ENCODE measurements at regions not wholly inside any gene's neighbourhood (a gene's known extent, or its start where the extent isn't known, plus 50 kb on each side); places are given as distances from the start of the nearest gene placed in this dataset.

GRCh38 chr7:113010377-113010776 is 76.2 kb downstream of the GPR85 start:
- Mint-ChIP-seq H3K4me1 (ENCODE audit: low read depth) (peaks cover 17% of the 10 kb centered on the region), H3K36me3 (ENCODE audit: low read depth) (peaks cover 20% of the 10 kb centered on the region)

DNA sequence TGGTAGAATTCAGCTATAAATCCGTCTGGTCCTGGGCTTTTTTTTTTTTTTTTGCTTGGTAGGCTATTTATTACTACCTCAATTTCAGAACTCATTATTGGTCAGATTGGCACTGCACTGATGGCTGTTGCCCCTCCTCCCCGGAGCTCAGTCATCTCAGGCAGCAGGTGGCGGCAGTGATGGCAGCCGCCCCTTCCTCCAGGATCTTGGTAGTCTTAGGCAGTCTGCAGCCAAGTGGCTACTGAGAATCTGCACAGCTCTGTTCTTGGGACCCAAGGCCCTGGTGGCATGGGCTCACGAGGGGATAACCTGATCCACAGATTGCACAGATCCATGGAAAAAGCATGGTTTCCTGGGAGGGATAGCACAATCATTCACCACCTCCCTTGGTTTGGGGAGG is 77.9 kb downstream of the GPR85 start:
- Mint-ChIP-seq H3K4me1 (ENCODE audit: low read depth) (peaks cover 11% of the 10 kb centered on the region), H3K27me3 (ENCODE audit: insufficient read depth) (peaks cover 5% of the 10 kb centered on the region; the same call in 1 of the 2 replicates), H3K9me3 (peaks cover 17% of the 10 kb centered on the region), H3K4me3 (no peak overlapping the region; the same call in 1 of the 2 replicates), H3K36me3 (ENCODE audit: low read depth) (peaks cover 20% of the 10 kb centered on the region), H3K27ac (no peak overlapping the region)
- TF ChIP-seq CTCF (IDR thresholded peaks at IDR 0.05), result no peak
- DNase-seq, result no peak

More at GRCh38 chr7:113010377-113010776, 76.2 kb downstream of the GPR85 start:
- no peak overlapping the region for H3K4me3 Mint-ChIP-seq
- peaks cover 17% of the 10 kb centered on the region for H3K9me3 Mint-ChIP-seq
- H3K27ac Mint-ChIP-seq, result no peak overlapping the region
- peaks cover 1% of the 10 kb centered on the region; the same call in 1 of the 2 replicates for H3K27me3 Mint-ChIP-seq (ENCODE audit: insufficient read depth)
- no peak for TF ChIP-seq CTCF (IDR thresholded peaks at IDR 0.05)
- no peak for DNase-seq

DNA sequence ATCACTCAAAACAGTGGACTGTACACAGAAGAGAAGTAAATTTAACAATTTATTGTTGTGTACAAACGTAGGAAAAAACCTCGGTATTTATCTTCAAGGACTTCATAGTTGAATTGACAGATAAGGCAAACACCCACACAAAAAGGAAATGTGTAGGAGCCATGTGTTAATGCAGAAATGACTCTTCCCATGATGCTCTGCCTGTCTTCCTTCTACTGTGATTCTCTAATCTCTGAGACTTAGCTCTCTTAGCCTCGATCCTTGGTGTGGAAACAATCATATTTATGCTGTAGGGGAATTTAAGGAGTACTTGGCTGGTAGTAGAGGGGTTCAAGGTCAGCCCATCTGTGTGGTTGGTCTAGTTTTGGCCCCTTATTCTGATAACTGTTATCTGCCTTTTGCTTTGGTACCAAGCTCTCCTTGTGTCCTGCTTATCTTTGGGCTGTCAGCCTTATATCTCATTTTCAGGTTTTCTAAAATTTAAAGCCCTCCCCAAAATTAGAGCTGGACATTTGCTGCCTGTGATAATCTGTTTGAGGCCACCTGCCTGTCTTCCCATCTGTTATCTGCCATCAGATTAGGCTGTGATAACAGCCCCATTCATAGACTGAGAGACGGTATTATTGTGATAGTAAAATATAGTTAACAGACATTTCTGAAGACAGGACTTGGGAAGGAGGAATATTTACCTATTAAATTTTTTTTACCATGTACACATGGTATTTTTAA is 81.7 kb downstream of the GPR85 start:
- peaks cover 11% of the 10 kb centered on the region for H3K4me1 Mint-ChIP-seq (ENCODE audit: low read depth)
- no peak overlapping the region for H3K4me3 Mint-ChIP-seq
- no peak overlapping the region for H3K27ac Mint-ChIP-seq
- DNase-seq, result no peak
- H3K27me3 Mint-ChIP-seq (ENCODE audit: insufficient read depth), result peaks cover 4% of the 10 kb centered on the region; the same call in 1 of the 2 replicates
- H3K36me3 Mint-ChIP-seq (ENCODE audit: low read depth), result peaks cover 6% of the 10 kb centered on the region; the same call in 1 of the 2 replicates
- H3K9me3 Mint-ChIP-seq, result peaks cover 4% of the 10 kb centered on the region; the same call in 1 of the 2 replicates
- TF ChIP-seq CTCF (IDR thresholded peaks at IDR 0.05), result no peak

GRCh38 chr7:113000316-113001020 is 86.2 kb downstream of the GPR85 start:
- peaks cover 29% of the 10 kb centered on the region for H3K4me1 Mint-ChIP-seq (ENCODE audit: low read depth)
- peaks cover 4% of the 10 kb centered on the region; the same call in 1 of the 2 replicates for H3K27me3 Mint-ChIP-seq (ENCODE audit: insufficient read depth)
- TF ChIP-seq CTCF (IDR thresholded peaks at IDR 0.05), result no peak
- H3K9me3 Mint-ChIP-seq, result no peaks in the 10 kb centered on the region
- DNase-seq, result no peak
- H3K27ac Mint-ChIP-seq, result no peak overlapping the region
- H3K36me3 Mint-ChIP-seq (ENCODE audit: low read depth), result peaks cover 6% of the 10 kb centered on the region; the same call in 1 of the 2 replicates
- no peak overlapping the region for H3K4me3 Mint-ChIP-seq

DNA sequence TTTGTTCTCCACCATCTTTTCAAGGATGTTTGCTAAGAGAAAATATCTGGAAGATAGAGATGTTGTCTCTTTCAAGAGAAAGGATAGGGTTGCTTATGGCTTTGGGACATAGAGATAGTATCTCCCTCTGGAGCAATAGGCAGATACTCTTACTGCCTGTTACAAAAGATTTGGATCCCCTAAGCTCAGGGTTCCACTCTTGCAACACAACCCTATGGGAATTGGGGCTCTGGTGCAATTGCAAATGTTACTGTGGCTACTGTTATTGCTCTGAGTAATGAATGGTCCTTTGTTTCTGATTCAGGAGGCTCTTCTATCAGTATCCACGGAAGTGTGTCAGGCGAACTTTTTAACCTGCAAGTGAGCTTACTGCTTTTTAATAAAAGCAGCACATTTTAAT is 88.8 kb downstream of the GPR85 start:
- no peak overlapping the region for H3K4me3 Mint-ChIP-seq
- DNase-seq, result no peak
- H3K27me3 Mint-ChIP-seq (ENCODE audit: insufficient read depth), result no peaks in the 10 kb centered on the region
- no peak overlapping the region for H3K27ac Mint-ChIP-seq
- H3K9me3 Mint-ChIP-seq, result no peaks in the 10 kb centered on the region
- no peak for TF ChIP-seq CTCF (IDR thresholded peaks at IDR 0.05)
- peaks cover 43% of the 10 kb centered on the region for H3K4me1 Mint-ChIP-seq (ENCODE audit: low read depth)
- H3K36me3 Mint-ChIP-seq (ENCODE audit: low read depth), result peaks cover 12% of the 10 kb centered on the region
